ENCODE measurements at regions not wholly inside any gene's neighbourhood (a gene's known extent, or its start where the extent isn't known, plus 50 kb on each side); places are given as distances from the start of the nearest gene placed in this dataset.

DNA sequence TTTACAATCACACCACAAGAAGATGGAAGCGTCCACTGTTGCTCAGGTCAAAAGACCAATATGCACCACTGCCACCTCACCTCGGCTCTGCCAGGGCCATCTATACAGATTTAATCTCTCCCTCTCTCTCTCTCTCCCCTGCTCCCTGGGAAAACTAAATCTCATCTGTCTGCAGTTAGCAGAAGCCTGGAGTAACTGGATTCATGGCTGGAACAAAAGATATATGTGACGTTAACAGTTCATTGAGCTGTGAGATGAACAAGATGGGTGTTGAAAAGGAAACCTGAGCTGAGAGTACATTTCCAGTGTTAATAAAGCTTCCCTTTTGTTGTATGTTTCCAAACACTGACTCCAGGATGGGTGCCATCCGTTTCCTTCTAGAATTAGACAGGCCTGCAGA, 369.7 kb downstream of the CDK5RAP2 start:
- no peak for DNase-seq

DNA sequence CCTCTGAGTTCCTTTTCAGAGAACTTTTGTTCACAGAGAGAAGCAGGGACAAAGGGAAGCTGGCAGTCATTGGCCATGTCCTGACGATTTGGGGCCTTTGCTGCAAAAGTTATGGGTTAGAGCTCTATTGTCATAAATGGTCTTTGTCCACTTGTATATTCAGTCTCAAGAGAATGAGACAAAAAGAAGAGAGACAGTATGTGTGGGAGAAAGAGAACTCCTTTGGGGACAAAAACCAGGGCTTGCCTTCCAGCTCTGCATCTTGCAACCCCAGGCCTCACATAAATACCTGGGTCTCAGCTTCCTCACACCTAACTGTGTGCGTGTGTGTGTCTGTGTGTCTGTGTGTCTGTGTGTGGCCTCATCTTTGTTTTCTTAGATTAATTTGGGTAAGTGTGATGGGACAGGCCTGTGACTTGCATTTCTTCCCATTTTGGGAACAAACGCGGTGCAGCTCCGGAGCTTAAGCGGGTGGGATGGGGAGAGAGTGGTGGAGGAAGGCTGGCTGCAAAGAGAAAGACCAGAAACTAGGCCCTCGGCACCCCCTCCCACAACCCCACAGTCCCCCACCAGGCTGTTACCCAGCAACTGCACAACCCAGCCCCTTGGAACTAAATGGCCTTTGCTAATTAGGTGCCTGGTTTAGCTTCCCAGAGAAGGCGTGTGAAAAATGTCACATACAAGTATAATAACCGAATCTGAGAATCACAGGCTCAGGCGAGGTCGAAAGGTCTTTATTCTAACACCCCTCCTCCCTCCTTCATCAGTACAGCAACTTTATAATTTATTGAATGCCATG, 376.9 kb downstream of the CDK5RAP2 start:
- DNase-seq: no peak

DNA sequence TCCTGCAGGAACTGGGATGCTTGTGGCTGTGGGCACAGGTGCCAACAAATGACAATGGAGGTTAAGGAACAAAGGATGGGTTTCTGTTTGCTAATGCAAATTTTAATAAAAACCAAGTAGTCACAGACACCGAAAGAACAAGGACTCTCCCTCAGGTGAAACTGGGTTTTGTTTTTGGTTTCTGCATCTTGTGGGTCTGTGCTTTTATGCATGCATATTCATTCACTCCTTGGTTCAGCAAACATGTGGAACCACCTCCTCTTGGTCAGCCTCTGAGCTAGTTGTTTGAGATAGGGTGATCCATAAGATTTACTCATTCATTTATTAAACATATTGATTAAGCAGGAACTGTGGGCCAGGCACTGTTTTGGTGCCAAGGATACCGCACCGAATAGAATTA, 381.9 kb downstream of the CDK5RAP2 start:
- no peak for DNase-seq

DNA sequence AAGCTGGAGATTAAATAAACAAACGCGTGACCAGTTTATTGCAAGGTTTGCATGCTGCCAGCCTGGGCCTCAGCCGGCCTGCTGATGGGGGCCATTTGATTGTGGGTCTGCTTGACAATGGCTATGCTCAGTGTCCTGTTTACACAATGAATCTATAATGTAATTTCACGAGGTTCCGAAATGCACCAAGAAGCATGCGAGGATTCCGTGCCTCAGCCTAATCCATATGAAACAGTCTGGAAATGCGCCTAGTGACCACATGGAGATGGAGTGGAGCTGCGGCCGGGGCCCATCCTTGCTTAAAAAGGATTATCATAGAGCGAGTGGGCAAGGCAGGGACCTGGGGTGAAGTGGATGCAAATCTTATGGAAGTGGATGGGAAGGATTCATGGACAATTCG, 382.4 kb downstream of the CDK5RAP2 start:
- DNase-seq: no peak

DNA sequence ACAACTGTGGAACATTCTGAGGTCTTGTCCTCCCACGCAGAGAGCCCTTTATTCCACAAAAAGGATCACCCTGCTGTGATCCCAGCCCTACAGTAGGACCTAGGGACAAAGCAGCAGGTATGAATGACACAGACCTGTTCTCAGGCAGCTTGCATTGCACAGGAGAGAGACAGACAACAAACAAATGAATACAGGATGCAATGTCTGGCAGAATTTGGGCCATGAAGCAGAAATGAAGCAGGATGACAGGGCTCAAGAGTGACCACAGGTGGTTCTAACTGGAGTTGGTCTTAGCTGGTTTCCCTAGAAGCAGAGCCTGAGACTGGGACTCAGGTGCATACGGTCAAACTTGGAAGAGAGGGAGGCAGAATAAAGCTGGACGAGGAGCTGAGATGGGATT, 388.8 kb downstream of the CDK5RAP2 start:
- DNase-seq: no peak

DNA sequence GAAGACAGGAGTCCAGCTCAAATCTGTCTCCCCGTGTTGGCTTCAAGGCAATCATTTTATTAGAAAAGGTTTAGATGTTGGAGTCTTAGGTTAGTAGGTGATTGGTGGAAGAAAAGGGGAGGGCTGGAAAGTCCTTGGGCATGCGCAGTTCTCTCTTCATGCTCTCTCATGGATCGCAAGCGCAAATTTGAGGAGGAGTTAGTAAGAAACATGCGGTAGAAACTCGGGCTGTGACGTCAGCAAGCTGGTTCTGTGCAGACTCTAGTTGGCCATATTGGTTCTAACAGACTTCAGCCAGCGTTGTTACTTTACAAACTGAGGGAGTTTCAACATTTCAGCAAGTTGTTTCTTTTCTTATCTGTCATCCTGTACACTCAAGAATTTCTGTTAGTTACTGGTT, 392.2 kb downstream of the CDK5RAP2 start:
- no peak for DNase-seq

DNA sequence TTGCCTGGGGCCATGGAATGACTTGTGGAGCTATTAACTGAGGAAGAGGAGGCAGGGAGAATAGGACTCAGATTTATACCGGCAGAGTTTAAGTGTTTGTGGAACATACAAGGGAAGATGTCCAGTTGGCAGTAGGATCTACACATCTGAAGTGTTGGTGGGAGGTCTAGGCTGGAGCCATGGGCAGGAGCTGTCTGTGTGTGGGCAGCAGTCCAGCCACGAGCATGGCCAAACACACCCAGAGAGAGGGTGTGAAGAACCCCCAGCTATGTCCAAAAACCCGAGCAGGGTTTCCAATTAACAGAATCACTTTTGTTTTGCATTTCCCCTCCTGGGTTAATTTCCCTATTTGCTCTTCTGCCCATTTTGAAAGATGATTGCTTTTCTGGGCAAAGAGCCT, 393.7 kb downstream of the CDK5RAP2 start:
- DNase-seq: no peak

DNA sequence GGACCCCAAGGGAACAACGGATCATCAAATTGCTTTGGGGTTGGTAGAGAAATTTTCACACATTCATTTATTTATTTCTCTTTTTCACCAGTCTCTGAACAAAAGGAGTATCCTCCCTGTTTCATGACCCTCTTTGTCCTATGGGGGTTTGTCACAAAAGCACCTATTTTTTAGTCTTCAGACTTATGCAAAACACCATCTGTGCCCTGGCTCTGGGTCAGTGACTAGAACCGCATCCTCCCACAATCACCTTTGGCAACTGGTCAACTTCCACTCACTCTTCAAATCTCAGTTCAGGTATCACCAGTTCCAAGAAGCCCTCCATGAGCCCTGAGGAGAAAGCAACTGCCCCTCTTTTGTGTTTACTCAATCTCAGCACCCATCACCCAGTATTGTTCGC, 395.7 kb downstream of the CDK5RAP2 start:
- no peak for DNase-seq

DNA sequence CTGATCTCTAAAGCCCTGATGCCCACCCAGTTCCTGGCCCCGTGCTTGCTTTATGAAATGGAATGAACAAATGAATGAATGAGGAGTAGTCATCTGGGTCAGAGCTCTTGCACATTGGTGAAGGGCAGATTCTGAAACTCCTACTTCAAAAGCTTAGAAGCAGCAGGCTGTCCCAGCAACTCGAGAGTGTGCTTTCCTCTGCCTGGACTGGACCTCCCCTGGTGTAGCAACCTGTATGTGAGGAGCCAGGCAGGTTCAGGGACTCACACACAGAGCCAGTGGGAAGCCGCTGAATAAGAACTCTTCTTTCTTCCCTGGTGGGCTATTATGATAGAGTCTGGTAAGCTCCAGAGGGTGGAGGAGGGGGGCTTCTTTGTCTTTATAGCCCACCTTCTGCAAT, 396.4 kb downstream of the CDK5RAP2 start:
- DNase-seq: no peak

DNA sequence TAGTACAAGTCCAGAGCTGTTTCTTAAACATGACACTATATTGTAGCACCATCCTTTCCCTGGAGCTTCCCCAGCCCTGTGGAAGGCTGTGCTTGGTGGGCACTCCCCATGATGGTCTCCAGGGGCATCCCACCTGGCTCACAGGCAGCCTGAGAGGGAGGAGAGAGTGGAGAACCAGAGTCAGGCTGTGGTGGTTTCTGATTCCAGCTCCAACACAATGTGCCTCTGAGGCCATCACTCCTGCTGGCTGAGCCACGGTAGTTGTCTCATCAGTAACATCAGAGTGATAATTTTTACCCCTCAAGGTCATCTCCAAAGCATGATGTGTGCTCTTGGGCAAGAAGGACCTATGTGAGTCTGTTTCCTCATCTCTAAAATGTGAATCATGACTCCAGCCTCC, 398.0 kb downstream of the CDK5RAP2 start:
- DNase-seq: no peak

DNA sequence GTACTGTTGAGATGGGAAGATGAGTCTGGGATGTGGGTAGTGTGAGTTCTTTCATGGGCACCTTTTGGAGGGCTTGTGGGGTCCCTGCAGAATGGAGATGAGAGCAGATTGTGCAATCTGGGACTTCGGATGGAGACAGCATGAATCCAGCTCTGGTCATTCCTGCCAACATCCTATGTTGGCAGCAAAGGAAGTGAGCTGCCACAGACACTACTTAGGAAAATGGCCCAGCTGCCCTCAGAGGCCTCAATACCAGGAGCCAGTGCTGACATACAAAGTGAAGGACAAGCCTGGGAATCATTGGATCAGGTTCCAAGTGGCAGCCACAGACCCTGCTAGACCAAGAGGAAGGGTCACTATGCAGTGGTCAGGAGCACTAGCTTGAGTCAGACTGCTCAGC, 402.8 kb downstream of the CDK5RAP2 start:
- DNase-seq: no peak

DNA sequence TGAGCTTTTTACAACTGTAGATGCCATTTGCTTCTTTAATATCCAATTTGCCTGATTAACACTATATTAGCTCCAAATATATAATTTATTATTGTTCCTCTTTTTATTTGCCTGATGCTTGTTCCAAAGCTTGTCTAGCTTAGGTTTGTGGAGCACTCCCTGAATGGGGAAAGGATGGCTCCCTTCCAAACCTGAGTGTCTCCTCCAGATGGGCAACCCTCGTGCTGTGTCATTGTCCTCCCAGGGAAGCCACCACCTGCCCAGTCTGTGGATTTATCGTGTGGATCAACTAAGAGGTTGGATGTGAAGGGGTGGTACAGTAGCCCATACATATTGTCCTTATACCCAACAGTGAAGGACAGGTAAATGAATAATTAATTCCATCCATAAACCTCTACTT, 404.9 kb downstream of the CDK5RAP2 start:
- no peak for DNase-seq

DNA sequence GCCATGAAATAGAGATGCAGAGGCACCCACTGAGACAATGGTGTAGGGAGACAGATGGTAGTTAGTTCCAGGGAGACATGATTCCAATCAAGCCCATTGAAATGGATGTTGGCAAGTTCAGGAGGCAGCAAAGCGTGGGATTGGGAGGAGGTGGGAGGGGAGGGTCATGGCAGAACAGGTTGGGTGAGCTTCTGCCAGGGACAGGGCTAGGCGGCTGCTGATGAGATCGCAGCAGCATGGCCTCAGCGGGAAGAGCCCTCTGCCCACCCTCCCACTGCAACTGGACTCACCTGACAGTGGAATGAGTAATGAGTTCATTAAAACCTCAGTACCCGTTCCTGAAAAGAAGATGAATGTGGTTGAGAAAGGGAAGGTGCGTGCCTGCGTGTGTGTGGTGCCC, 418.2 kb downstream of the CDK5RAP2 start:
- no peak for DNase-seq

DNA sequence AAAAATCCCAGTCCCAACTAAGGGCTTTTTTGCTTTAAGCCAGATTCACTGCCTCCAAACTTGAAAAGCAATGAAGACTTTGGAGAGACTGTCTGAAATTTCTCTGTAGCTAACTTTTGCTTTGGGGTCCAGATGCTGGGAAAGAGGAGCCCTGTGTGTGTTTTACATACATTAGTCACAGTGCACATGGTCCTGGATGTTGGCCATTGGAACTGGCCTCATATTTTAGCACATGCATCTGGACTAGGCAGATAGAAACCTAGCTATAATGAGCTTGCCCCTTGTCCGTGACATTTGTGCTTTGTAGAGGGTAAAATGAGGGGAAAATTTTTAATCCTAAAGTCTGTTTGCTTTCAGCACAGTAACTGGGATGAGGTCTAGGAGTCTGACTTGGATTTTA, 421.7 kb downstream of the CDK5RAP2 start:
- DNase-seq: no peak

DNA sequence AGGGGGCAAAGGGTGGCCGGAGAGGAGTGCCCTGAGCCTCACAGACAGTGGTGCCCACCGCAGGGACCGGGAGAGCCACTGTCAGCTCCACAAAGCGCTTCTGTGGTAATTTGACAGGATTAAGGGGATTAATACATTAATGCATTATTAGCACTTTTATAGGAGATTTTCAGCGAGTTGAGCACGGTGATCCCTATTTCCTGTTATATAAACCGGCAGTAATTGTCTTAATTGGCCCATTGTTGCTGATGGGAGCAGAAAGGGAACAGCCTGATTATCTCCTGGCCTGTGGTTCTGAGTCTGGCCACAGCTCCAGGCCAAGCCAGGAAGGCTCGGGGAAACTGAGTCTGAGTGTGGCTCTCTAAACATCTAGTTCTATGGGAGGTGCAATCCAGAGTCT, 423.6 kb downstream of the CDK5RAP2 start:
- DNase-seq: no peak

DNA sequence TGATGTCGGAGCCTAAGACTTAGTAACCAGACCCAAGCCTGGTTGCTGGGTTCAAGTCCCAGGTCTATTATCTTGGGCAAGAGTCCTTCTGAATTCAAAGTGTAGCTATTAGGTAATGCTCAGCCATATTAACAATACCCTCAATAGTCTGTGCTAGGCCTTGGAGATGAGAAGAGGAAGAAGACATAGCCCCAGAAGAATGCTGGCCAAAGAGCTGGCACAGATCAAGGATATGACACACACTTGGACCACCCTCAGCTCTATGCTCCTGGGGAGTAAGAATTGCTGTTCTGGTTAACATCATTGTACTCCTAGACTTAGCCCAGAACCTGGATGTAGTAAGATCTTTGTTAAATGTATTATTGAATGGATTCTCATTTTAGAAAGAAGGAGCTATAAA, 426.7 kb downstream of the CDK5RAP2 start:
- DNase-seq: no peak

DNA sequence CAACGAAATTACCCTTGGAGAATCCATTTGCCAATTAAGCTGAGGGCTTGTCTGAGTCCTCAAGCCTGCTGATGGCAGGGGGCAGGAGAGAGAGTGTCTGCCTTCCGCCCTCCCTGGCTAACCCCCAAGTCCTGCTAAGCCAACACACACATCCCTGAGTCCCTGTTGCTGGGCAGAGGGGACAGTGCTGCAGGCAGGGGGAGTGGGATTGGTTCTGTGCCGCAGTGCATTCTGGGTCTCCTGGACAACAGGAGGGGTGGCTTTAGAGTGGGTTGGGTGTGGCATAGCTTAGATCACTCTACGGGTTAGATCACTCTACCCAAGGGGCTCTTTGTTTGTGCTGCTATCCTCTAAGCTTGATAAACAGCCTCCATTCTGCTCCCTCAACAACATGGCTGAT, 427.7 kb downstream of the CDK5RAP2 start:
- no peak for DNase-seq

DNA sequence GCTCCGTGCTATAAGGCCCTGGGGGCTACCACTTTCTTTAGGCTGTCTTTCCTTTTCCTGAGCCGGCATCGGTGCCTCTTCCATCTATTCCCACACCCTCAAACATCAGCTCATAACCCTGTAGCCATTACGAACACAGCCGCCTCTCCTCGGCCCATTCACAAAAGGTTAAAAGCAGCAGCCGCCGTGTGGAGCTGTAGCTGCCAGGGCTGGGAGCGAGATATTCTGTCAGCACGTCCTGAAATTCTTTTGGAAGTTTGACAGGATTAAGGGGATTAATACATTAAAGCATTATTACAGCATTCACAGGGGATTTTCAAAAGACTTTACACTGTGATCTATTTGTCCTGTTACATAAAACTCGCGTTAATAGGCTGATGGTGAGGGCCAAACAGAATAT, 428.2 kb downstream of the CDK5RAP2 start:
- DNase-seq: no peak

DNA sequence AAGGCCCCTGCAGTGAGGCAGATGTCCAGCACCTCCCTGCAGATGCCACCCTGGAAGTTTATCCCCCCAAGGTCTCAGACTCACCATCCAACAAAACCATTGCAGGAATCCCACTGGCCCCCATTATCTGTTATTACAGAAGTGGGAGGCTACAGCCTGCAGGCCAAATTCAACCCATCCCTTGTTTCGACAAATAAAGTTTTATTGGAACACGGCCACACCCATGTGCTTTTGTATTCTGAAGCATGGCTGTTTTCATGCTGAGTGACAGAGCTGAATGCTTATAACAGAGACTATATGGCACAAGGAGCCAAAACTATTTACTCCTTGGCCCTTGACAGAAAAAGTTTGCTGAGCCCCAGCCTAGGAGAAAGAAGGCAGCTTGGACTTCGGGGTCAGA, 428.8 kb downstream of the CDK5RAP2 start:
- DNase-seq: no peak

DNA sequence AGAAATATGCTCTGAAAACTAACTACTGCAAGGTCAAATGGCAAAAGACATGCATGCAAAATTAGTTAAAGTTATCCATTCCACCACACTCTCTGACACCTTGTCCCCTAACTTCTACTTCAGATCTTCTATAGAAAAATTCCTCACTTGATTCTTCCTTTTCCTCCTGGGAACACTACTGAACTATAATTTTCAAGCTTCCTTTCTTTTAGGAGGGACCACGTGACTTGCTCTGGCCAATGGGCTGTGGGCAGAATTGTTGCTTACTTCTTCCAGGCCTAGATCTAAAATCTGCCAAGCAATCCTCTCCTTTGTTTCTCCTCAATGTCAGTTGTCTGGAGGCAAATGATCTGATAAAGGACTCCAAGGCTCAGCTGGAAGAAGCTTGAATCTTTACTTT, 441.0 kb downstream of the CDK5RAP2 start:
- no peak for DNase-seq

DNA sequence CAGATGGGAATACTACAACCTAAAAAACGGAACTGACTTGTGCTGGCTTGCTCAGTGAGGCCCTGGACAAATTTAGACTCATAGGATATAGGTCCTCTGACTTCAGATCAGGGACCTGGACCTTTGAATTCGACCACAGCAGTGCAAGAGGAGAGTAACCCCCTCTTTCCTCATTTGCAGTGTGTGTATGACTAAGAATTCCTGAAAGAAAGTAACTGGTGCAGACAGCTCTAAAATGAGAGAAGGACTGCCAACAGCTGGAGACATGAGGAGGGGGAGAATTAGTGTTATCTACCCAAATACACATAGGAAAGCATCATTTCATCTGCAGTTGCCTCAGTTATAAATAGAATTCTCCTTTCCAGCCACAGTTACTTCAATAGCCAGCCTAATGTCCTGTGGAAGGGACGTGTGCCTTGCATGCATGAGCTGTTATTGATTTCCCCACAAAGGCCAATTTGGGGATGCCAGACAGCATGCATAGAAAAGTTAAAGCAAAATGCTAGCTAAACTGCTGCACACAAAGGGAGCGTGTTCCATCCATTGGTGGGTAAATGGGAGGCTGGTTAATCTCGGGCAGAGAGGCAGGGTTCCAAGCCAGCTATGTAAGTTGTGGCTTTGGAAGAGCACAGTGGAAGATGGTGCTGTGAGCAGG, 442.7 kb downstream of the CDK5RAP2 start:
- no peak for DNase-seq

DNA sequence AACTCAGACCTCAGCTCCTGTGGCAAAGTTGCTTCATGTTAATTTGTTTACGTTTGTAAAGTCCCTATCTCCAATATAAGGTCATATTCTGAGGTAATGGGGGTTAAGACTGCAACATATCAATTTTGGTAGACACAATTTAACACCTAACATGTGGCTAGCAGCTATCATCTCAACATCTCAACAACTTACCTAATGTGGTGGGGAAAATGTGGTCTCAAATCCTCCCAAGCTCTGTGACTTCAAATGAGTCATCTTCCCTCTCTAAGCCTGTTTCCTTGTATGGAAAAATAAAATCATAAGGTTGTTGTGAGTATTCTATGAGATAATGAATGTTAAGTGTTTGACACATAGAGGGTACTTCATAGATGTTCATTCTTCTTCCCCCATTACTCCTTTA, 443.3 kb downstream of the CDK5RAP2 start:
- no peak for DNase-seq

DNA sequence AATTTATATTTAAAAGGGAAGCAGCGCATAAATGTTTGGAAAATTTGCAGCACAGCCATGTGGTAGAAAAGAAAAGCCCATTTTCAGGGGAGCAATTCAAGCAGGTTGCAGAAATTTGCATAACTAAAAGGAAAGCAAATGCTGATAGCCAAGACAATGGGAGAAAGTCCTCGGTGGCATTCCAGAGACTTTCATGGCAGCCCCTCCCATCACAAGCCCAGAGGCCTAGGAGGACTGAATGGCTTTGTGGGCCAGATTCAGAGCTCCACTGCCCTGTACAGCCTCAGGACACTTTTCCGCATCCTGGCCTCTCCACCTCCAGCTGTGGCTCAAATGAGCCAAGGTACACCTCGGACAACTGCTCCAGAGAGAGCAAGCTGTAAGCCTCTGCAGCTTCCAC, 462.9 kb downstream of the CDK5RAP2 start:
- DNase-seq: no peak

DNA sequence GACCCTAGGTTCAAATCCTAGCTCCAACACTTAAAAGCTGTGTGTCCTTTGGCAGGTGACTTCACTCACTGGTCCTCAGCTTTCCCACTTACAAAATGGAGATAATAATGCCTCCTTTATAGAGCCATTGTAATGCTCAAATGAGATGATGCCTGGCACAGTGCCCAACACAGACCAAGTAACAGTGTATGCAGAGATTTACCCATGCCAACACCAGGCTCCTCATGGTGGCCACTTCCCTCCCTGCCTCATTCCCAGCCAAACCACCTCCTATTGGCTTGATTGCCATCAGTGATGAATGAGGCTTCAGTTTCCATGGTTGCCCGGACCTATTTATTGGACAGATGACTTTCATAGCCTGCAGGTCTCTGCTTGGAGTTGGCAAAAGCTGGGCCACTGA, 469.4 kb downstream of the CDK5RAP2 start:
- DNase-seq: no peak

DNA sequence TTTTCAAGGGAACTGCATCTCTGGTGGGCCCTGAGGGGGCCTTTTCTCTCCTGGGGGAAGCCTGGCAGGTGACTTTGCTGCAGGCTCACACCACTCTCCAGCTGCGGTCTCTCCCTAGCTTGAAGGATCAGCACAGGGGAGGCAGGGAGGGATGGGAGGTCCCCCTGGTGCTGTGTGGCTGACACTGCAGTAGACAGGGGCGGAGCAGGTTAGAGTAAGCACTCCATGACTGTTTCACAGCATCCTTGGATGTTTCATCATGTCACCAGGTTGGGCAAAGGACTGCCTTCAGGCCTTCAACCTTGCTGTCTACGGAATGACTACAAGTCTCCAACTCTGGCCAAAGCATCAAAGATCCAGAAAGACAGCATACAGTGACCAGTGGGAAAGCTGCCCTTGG, 470.7 kb downstream of the CDK5RAP2 start:
- no peak for DNase-seq

All from CD4-positive, alpha-beta T cell treated with Interleukin-1 beta for 1 hour (primary cell).